ENCODE measurements at regions not wholly inside any gene's neighbourhood (a gene's known extent, or its start where the extent isn't known, plus 50 kb on each side); places are given as distances from the start of the nearest gene placed in this dataset.

- Histone ChIP-seq H3K79me1 (ENCODE audit: low read depth in 1 of 2, low read length in 2 of 2) (no peaks in the 10 kb centered on the region), H3K14ac (replicated peaks; ENCODE audit: low read depth, low read length) (no peak overlapping the region), H3K18ac (ENCODE audit: low read depth, low read length) (no peak overlapping the region), H2AK5ac (ENCODE audit: low read depth, low read length) (no peak overlapping the region), H3K4me1 (ENCODE audit: control insufficient read depth, insufficient read depth, low read length) (no peaks in the 10 kb centered on the region), H4K8ac (ENCODE audit: low read depth in 2 of 2, low read length in 2 of 2) (no peak overlapping the region), H4K5ac (ENCODE audit: low read depth, low read length) (no peak overlapping the region), H2BK120ac (ENCODE audit: low read depth, low read length) (no peak overlapping the region), H4K20me1 (ENCODE audit: insufficient read depth, low read length) (no peaks in the 10 kb centered on the region), H2BK15ac (ENCODE audit: low read depth, low read length) (no peak overlapping the region), H4K91ac (ENCODE audit: insufficient read depth, low read depth, low read length) (0 out of 2 replicates have a peak overlapping the region, but pooled peaks have one; percentile 7), H3K36me3 (ENCODE audit: control insufficient read depth, insufficient read depth, low read length) (no peaks in the 10 kb centered on the region), H3K56ac (ENCODE audit: extremely low read depth, insufficient read depth, low read length) (no peak overlapping the region), H3K9ac (ENCODE audit: low read depth, low read length) (no peak overlapping the region), H3K4ac (ENCODE audit: low read depth, low read length) (no peak overlapping the region), H2BK20ac (ENCODE audit: low read depth, low read length) (0 out of 2 replicates have a peak overlapping the region, but pooled peaks have one; percentile 22), H3K4me2 (ENCODE audit: low read depth, low read length) (peak overlapping the region; percentile 43; the same call in 1 of the 2 replicates), H2AFZ (replicated peaks; ENCODE audit: low read length, poor library complexity) (no peak overlapping the region), H3K27ac (ENCODE audit: insufficient read depth, low read length) (no peak overlapping the region), H3K9me3 (ENCODE audit: control insufficient read depth, insufficient read depth, low read length) (no peaks in the 10 kb centered on the region), H3K23ac (ENCODE audit: low read depth, low read length) (no peak overlapping the region), H2BK5ac (ENCODE audit: low read depth, low read length, poor library complexity, severe bottlenecking) (no peak overlapping the region), H3K9me1 (ENCODE audit: insufficient read depth, low read length) (no peaks in the 10 kb centered on the region), H2AK9ac (replicated peaks; ENCODE audit: low read depth, low read length, poor library complexity) (no peak overlapping the region), H3K4me3 (ENCODE audit: insufficient read depth, low read depth, low read length) (no peak overlapping the region), H3K27me3 (ENCODE audit: control insufficient read depth, insufficient read depth, low read length) (peaks cover 3% of the 10 kb centered on the region; the same call in 1 of the 2 replicates)
- ATAC-seq (ENCODE audit: low read depth) (peak; percentile 27; the same call in 1 of the 2 replicates), DNase-seq (peak; percentile 12)
- CTCF ChIA-PET, result interaction anchor here (0.7 kb wide), 1 partner anchor 830 kb away, joined by 3 read pairs; no protein-coding TSS in a partner anchor
- no CpG with 5 or more reads among the region's 13 CpGs for WGBS, 2 experiments (ENCODE audit: extremely low coverage in 2 of 2, insufficient read length in 1 of 2)
- intact Hi-C loops (cut with micrococcal nuclease) (loop anchor here (1.0 to 5.0 kb wide), 6 partner anchors 214 to 1249 kb away; no protein-coding TSS in a partner anchor), dilution Hi-C loops (cut with HindIII; ENCODE audit: low sequenced_read_pairs, unreplicated experiment) (no loop called here), in situ Hi-C loops (cut with MboI; ENCODE audit: low sequenced_read_pairs) (no loop called here)
- no TSS peak for BruUV-seq (replicated peaks)
- POLR2A ChIA-PET (ENCODE audit: unreplicated experiment), result no interaction called here
- TF ChIP-seq RAD21 (IDR thresholded peaks at IDR 0.05; ENCODE audit: low read length) (no peak), NFE2L2 (IDR thresholded peaks at IDR 0.05; ENCODE audit: low read depth, low read length) (no peak), CEBPB (IDR thresholded peaks at IDR 0.05; ENCODE audit: low read depth, low read length) (no peak), POLR2A (IDR thresholded peaks at IDR 0.05; ENCODE audit: low read depth, low read length) (no peak), FOS (IDR thresholded peaks at IDR 0.05; ENCODE audit: low read depth, low read length) (no peak), RCOR1 (IDR thresholded peaks at IDR 0.05; ENCODE audit: insufficient replicate concordance, low read length) (no peak), MAFK (IDR thresholded peaks at IDR 0.05; ENCODE audit: low read depth, low read length) (no peak), MAZ (IDR thresholded peaks at IDR 0.05; ENCODE audit: borderline replicate concordance, low read depth, low read length) (no peak), BHLHE40 (IDR thresholded peaks at IDR 0.05; ENCODE audit: low read depth, low read length) (no peak), USF2 (IDR thresholded peaks at IDR 0.05; ENCODE audit: low read depth, low read length) (no peak), CHD1 (IDR thresholded peaks at IDR 0.05; ENCODE audit: low read depth, low read length) (no peak), SMC3 (IDR thresholded peaks at IDR 0.05; ENCODE audit: low read depth, low read length) (no peak), RFX5 (IDR thresholded peaks at IDR 0.05; ENCODE audit: low read depth, low read length) (no peak)
- TF ChIP-seq, protein P1, sequence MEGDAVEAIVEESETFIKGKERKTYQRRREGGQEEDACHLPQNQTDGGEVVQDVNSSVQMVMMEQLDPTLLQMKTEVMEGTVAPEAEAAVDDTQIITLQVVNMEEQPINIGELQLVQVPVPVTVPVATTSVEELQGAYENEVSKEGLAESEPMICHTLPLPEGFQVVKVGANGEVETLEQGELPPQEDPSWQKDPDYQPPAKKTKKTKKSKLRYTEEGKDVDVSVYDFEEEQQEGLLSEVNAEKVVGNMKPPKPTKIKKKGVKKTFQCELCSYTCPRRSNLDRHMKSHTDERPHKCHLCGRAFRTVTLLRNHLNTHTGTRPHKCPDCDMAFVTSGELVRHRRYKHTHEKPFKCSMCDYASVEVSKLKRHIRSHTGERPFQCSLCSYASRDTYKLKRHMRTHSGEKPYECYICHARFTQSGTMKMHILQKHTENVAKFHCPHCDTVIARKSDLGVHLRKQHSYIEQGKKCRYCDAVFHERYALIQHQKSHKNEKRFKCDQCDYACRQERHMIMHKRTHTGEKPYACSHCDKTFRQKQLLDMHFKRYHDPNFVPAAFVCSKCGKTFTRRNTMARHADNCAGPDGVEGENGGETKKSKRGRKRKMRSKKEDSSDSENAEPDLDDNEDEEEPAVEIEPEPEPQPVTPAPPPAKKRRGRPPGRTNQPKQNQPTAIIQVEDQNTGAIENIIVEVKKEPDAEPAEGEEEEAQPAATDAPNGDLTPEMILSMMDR (conservative IDR thresholded peaks at IDR 0.05; ENCODE audit: low read depth, low read length), result no peak
- TF ChIP-seq, protein P2, sequence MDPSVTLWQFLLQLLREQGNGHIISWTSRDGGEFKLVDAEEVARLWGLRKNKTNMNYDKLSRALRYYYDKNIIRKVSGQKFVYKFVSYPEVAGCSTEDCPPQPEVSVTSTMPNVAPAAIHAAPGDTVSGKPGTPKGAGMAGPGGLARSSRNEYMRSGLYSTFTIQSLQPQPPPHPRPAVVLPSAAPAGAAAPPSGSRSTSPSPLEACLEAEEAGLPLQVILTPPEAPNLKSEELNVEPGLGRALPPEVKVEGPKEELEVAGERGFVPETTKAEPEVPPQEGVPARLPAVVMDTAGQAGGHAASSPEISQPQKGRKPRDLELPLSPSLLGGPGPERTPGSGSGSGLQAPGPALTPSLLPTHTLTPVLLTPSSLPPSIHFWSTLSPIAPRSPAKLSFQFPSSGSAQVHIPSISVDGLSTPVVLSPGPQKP (IDR thresholded peaks at IDR 0.05; ENCODE audit: borderline replicate concordance, low read depth, low read length), result no peak
Observed at GRCh38 chr20:11675920-11676629, 241.6 kb upstream of the BTBD3 start.
